IPS-18c (cell line): ENCODE measurements at regions not wholly inside any gene's neighbourhood (a gene's known extent, or its start where the extent isn't known, plus 50 kb on each side); places are given as distances from the start of the nearest gene placed in this dataset.

Experiments
- H3K4me3 ChIP-seq: 2 replicates; pipeline ENCODE4 v1.7.0; 2013; ENCODE audit warnings: low read depth, mild to moderate bottlenecking, low read length, moderate library complexity; ENCODE audit not compliant: insufficient read depth
- H3K9me3 ChIP-seq: one replicate; pipeline ENCODE4 v1.6.1; 2013; ENCODE audit warnings: mild to moderate bottlenecking, low read length, moderate library complexity; ENCODE audit not compliant: control insufficient read depth, insufficient read depth

DNA sequence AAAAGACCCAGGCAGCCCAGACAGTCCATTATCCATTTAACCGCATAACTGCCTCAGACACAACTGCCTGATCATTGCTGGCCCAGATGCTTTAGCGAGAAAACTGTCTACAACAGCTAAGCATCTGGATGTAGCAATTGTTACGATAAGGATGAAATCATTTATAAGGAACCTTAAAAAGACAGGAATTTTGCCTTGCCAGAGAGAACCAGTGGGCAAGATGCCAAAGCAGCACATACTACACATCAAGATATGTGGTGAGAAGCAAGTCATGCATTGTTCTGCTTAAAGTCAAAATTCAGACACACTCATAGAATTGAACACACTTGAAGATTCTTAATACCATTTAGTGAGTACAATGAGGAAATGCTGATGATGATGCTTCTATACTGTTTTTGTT, 1525.3 kb downstream of the CDH8 start:
- Histone ChIP-seq H3K4me3 (no peak overlapping the region), H3K9me3 (no peaks in the 10 kb centered on the region)

DNA sequence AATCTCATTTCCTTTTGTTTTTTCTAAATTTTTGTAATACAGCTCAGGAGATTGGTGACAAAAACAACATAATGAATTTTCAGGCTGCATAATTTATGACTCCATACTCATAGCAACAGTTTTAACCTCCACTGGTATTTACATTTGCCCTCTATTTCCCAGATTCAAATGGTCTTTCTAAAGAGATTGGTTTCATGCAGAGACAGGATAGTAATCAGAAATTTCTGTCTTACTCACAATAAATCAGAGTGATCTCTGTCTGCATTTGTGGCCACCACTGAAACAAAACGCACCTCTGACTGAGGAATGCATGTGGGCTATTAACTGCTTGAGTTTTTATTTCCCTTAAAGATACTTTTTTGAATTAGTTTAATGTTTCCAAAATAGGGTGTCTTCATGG, 1526.0 kb downstream of the CDH8 start:
- Histone ChIP-seq H3K4me3 (no peak overlapping the region), H3K9me3 (no peaks in the 10 kb centered on the region)

DNA sequence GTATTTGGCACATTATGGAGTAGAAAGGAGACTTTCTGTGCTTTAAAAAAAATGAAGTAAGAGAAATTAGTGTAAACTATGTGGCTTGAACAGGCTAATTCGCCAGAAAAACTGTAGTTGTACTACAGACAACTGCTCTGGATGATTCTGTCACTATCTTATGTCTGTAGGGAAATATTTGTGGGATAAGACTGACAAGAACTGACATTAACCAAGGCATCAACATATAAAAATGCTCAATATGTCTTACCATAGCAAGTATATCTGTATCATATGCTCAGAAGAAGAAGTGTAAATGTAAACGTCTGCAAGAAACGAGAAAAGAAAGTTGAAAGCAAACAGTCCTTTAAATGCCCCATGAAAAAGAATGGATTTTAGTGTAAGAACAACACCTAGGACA, 1545.0 kb downstream of the CDH8 start:
- H3K9me3 ChIP-seq = no peaks in the 10 kb centered on the region

DNA sequence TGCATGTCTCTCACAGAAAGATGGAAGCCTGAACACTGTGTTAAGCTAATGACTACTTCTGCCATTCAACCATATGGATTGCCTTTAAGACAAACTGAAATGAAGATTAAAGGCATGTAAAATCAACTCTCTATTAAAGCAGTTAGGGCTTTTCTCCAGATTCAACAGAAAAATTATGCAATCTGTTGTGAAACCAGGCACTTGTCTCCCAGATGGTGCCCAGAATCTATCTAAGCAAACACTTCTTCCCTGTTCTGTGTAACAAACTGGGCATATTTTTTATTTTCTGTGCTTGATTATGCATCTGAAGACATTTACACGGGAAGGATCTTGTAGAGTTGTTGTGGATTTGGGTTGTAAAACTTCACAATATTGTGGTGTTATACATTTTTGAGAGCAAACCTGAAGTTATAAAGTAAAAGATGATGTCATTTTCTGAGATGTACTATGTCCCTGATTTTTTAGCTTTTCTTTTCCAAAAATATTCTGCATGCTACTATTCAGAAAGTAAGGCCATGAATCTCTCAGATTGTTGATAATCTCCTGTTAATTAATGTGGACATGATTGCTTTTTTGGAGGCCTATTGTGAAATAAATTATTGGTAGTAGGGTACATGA, 1550.3 kb downstream of the CDH8 start:
- Histone ChIP-seq H3K9me3 (no peaks in the 10 kb centered on the region), H3K4me3 (no peak overlapping the region)

More for the DNA sequence above, 1545.0 kb downstream of the CDH8 start:
- no peak overlapping the region for H3K4me3 ChIP-seq

DNA sequence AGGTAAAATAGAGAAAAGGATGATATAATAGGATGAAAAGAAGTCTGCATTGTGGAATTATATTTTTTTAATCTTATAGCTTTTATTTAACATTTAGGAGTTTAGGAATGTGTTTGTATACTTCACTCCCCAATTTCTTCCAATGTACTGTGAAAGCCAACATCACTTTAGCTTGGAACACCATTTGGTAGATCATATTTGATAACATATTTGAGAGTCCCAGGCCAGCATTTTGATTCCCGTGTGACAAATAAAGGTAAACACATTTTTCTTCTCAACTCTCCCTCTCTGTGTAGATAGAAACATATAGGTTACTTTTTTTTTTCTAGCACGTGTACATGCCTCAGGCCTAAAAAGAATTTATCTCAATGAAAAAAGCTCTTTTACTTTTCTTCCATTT, 1551.3 kb downstream of the CDH8 start:
- no peaks in the 10 kb centered on the region for H3K9me3 ChIP-seq
- no peak overlapping the region for H3K4me3 ChIP-seq

DNA sequence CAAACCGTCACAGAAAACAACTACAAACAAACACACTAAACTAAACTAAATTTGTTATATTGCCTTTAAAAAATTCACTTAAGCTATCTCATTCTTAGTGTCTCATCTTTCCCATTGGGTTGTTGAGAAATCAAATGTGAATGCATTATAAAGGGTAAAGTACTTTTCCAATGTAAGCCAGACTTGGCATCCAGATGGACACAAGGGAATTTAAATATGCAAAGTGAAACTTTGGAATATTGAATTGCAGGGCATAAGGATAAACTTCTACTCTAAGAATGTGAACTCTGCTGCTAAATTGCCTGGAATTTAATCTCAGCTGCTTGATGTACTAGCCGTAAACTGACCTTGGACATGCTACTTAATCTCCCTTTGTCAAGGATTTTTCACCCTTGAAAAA, 1554.6 kb downstream of the CDH8 start:
- no peaks in the 10 kb centered on the region for H3K9me3 ChIP-seq
- no peak overlapping the region for H3K4me3 ChIP-seq

DNA sequence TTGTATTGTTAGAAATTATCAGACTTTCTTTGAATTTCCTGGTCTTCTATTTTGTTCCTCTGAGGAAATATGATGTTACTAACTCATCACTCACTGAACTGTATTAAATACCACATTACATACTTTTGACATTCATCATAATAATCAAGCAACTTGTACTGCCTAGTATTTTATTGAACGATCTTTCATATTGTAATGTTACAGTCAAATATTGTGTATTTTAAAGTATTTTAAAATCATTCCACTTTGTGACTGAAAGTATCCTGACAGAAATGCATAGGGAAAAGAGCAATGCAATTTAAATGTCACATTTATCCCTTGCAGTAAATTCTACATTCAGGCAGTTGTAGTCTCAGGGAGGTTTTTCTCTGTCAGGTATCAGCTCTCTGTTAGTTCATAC, 1557.4 kb downstream of the CDH8 start:
- Histone ChIP-seq H3K9me3 (no peaks in the 10 kb centered on the region), H3K4me3 (no peak overlapping the region)

DNA sequence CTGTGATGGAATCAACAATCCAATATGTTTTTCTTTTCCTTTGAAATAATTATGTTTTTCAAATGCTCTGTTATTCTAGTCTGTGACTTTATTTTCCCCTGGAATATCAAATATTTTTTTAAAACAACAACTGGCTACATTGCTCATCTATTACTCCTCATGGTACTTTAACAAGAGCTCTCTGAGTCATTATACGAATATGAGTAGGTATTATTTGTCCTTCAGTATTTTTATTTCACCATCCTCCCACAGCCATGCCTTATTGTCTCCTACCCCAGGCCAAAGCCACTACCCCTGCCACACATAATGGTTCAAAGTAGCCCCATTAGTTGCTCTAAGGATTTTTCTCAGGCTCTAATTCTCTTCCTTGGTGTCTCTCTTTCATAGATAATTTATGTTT, 1572.3 kb downstream of the CDH8 start:
- H3K4me3 ChIP-seq = no peak overlapping the region
- H3K9me3 ChIP-seq = no peaks in the 10 kb centered on the region

DNA sequence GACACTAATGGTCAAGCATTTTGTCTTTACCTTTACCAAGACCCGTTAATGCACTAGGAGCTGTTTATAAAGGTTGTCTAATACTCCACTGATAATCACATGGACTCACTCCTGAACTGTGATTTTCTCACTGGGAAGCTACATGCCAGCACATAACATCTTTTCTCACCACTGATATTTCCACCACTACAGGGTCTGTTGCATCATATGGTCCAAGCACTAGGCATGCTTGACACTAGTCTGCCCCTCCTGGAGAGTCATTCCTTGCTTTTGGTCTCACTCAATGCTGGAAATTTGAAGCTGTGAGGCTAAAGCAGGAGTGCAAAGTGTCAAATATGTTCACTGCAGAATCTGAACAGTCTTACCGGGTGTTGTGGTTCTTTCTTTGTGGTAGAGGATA, 1576.8 kb downstream of the CDH8 start:
- H3K9me3 ChIP-seq = no peaks in the 10 kb centered on the region
- no peak overlapping the region for H3K4me3 ChIP-seq

DNA sequence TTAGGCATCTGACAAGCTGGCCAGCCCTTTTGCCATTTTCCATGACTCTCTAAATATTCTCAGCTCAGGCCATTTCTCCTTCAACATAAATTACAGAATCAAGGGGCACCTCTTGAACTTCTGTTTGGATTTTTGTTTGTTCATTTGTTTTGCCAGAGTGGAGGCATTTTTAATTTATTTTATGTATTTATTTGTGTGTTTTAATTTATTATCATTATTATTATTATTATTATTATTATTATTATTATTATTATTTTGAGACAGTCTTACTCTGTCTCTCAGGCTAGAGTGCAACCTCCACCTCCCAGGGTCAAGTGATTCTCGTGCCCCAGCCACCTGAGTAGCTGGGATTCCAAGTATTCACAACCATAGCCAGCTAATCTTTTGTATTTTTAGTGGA, 1578.0 kb downstream of the CDH8 start:
- H3K4me3 ChIP-seq = no peak overlapping the region
- H3K9me3 ChIP-seq = no peaks in the 10 kb centered on the region

DNA sequence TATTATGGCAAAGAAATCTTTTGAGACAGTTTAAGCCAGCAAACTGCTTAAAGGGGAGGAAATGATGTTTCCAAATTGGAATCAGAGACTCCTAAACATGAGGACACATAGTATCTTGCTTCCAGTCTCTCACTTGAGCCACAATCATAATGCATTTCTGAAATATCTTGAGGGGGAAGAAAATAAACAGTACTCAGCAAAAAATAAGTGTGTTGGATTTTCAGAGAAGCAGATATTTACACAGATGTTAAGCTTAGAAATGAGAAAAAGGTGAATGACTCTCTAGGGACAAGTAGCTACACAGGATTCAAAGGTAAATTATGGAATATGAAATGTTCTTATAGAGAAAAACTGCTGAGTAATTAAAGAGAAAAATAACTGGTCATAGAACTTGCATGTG, 1583.6 kb downstream of the CDH8 start:
- no peaks in the 10 kb centered on the region for H3K9me3 ChIP-seq
- no peak overlapping the region for H3K4me3 ChIP-seq

DNA sequence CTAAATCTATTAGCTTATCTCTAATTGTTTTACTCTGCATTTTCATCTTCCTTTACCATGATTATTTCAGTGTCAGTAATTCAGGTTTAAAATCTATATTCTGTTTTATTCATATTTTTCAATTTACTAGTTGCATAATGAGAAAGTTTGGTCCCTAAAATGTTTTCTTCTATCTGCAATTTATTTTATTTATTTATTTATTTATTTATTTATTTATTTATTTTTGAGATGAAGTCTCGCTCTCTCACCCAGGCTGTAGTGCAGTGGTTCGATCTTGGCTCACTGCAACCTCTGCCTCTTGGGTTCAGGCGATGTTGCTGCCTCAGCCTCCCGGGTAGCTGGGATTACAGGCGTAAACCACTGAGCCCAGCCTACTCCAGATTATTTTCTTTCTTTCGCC, 1597.3 kb downstream of the CDH8 start:
- Histone ChIP-seq H3K9me3 (no peaks in the 10 kb centered on the region), H3K4me3 (no peak overlapping the region)

DNA sequence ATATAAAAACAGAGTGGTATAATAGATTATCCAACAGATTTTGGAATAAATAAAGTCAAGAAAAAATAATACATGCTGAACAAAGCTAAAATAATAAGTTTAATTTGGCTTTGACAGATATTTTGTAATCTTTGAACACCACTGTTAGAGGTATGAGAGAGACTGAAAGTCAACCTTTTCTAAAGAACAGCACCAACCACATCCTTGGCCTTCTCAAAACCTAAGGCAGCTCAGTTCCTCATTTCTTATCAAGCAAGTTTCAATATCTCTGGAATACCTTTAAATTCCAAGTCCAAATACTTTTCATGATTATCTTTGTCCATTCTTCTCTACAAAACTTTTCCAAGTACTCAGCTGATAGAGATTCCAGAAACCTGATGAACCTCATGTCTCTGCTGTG, 1603.8 kb downstream of the CDH8 start:
- no peaks in the 10 kb centered on the region for H3K9me3 ChIP-seq
- H3K4me3 ChIP-seq = no peak overlapping the region

DNA sequence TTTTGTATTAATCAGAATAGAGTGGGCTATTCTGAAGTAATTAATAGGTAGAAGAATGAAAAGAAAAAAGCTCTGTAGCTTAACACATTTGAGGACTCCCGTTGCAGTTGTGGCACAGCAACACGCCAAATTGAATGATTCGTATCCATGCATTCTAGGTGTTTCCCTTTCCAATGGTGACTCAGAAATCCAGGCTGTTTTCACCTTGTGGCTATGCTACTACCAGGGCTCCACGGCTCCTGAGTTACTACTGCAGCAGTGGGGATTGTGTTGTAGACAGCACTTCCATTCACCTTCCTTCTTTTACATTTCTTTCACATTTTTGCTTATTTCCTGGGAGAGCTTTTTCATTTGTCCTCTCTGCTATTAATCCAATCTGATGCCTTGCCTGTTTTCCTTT, 1616.4 kb downstream of the CDH8 start:
- Histone ChIP-seq H3K9me3 (no peaks in the 10 kb centered on the region), H3K4me3 (no peak overlapping the region)

DNA sequence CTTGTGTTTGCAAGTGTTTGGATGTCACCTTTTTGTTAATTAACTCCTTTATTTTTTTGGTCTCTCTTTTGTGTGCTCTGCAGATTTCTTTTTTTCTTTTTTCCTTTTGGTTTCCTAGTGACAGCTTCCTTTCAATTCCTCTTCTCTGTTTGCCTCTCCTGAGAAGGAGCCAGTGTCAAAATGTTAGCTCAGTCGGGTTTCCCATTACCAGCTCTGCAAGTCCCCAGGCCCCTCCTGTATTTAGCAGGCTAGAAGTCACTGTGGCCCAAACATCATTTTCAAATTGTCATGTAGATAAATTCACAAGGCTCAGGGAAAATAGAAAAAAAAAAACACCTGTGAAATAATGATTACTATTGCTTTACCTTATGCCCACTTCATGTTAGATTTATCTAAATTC, 1621.6 kb downstream of the CDH8 start:
- Histone ChIP-seq H3K4me3 (no peak overlapping the region), H3K9me3 (no peaks in the 10 kb centered on the region)

DNA sequence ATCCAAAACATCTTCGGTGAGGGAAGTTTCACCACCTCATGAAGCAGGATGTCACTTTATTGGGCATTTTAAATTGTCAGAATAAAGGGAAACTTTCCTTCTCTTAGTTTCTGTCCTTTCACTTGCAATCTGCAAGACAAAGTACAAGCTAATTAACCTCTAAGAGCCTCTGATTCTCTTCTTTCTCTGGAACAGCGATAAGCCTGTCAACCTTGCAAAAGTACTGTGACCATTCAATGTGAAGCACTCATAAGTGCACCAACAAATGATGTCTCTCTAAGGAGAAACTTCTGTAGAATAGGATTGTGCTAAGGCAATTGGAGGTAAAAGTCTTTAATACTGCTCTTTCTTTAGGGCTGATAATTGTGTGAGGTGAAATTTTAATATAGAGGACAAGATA, 1622.3 kb downstream of the CDH8 start:
- H3K9me3 ChIP-seq = no peaks in the 10 kb centered on the region
- H3K4me3 ChIP-seq = no peak overlapping the region

DNA sequence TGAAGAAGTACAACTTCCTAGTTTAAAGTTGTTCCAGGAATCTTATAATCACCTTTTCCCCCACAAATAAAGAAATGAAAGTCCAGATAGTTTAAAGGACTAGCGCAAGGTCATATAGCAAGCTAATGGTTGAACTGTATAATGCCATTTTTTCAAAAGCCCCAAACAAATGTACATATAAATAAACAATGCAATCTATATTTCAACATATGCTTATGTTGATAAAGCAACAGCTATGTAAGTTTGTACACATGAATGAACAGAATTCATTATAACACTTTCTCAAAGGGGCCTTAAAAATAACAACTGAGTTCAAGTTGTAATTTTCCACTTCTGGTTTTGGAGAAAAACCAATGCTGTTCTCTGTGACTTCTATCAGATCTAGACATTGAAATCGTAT, 1628.6 kb downstream of the CDH8 start:
- Histone ChIP-seq H3K9me3 (no peaks in the 10 kb centered on the region), H3K4me3 (no peak overlapping the region)

DNA sequence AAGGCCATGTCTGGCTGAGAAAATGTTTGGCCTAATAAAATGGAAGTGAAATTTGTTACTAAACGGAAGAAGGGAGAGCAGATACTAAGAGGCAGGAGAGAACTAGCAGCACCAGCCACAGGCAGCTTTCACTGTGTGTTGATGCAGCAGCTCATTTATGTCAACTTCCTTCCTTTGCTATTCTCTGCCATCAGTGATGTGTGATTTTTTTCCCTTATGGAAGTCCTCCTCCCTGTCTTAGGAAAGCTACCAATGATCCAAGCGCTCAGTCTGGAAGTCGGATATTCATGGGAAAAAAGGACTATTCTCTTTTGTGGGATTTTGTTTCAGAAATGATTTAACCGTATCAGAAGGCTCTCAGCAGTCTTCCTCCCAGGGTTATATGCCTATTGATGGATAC, 1629.2 kb downstream of the CDH8 start:
- no peaks in the 10 kb centered on the region for H3K9me3 ChIP-seq
- no peak overlapping the region for H3K4me3 ChIP-seq

DNA sequence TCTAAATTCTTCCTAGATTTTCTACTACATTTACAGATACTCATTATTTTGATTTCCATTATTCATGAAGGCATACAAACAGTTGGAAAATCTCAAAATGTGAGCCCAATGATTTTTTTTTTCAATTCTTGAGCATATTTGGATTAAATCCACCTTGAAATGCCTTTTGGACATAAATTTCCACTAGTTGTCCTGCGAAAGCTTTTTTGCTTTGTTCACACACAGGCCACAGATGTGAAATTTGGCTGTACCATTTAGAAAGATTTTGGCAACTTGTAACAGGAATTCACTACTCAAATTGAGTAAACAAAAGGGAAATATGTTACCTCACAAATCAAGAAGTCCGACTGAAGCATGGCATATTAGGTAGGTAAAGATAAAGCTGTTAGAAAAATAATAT, 1631.0 kb downstream of the CDH8 start:
- H3K4me3 ChIP-seq = no peak overlapping the region
- H3K9me3 ChIP-seq = no peaks in the 10 kb centered on the region
